ENCODE measurements at regions not wholly inside any gene's neighbourhood (a gene's known extent, or its start where the extent isn't known, plus 50 kb on each side); places are given as distances from the start of the nearest gene placed in this dataset.

DNA sequence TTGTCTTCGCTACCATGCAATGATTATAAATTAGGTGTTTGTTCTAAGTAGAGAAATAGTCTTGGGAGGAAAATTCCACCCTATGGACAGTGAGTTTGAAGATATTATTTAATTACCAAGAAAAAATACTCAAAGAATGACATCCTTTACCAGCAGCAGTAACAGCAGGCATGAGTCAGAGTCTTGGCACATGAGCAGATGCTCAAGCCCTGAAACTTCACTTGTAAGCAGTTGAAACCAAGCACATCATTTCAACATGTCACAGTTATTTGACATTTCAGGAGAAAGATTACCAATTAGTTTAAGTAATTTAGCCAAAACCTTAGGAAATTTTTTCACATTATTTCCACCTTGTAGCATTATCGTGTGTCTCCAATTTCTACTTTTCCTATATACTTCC, 99.2 kb downstream of the C12orf50 start:
- no peak for DNase-seq

DNA sequence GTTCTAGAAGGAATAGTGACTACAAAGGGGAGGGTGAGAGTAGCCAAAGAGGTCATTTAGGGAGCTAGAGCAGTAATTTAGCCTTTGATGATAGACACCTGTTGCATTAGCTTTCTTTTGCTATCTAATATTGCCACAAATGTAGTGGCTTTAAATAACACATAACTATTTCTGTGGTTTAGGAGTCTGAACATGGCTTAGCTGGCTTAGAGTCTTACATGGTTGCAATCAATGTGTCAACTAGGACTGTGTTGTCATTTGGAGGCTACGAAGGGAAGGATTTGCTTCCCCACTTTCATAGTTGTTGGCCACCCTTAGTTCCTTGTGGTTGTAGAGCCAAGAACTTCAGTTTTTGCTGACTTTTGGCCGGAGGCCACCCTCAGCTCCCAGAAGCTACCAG, 99.9 kb downstream of the C12orf50 start:
- no peak for DNase-seq

DNA sequence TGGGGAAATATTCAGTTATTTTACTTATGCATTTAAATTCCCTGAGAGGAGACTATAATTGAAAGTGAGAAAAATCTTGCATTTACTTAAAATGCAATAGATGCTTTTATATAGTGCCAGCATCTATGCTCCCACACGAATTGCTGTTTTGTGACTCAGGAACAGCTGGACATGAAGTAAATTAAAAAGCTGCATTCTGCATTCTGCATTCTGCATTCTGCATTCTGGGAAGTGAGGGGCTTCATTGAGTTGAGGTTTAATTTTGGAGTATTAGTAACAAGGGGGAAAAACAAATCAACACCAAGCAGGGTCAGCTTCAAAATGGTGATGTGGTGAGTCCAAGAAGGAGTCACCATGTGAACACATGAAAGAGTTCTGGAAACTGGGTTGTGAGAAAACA, 101.2 kb downstream of the C12orf50 start:
- no peak for DNase-seq

DNA sequence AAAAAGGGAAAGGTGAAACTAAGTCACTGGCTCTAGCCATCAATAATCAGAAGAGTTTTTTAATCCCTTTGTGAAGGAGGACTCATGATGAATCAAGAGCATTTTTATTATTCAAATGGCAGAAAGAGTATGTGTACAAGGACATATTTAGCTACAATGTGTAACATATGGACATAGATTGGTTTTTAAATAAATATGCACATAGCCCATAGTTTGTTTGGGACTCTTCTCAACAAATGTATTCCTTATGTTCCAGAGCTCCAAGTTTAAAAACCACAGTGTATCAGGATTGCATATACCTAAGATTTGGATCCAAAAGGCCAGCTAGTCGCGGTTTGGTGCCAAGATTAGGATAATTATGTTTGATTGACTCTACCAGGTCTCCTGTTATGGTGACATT, 104.2 kb downstream of the C12orf50 start:
- no peak for DNase-seq

DNA sequence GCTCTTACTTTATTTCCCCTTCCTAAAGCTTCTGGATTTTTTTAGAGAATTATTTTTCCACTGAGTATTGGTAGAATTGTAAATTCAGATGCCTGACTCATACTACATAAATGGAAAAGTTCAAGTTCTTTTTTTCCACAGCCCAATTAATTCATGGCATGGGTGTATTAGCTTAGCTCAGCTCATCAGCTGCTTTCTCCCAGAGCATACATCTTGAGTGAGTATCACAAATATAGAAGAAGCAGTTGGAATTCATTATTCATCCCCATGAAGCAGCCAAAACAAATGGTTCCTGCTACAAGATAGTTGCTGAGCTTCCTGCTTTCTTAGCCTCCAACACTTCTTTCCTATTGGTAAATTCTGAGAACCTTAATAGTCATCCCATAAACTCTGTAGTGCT, 105.1 kb downstream of the C12orf50 start:
- DNase-seq = no peak

DNA sequence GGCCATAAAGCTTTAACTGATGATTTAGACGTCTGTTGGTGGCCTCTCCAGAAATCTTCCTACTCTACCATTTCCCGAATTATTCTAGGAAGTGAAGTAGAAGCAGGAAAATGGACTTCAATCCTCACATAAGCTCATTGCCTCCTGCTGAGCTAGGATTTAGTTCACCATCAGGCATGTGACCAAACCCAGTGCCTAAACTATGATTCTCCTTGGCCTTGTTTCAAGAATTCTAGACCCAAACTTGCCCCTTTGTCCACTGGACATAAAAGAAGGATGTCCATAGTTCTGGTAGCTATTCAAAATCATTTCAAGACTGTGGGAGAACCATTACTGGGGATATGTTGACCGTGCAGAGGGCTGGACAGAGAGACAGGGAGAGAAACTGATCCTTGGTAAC, 105.8 kb downstream of the C12orf50 start:
- no peak for DNase-seq

DNA sequence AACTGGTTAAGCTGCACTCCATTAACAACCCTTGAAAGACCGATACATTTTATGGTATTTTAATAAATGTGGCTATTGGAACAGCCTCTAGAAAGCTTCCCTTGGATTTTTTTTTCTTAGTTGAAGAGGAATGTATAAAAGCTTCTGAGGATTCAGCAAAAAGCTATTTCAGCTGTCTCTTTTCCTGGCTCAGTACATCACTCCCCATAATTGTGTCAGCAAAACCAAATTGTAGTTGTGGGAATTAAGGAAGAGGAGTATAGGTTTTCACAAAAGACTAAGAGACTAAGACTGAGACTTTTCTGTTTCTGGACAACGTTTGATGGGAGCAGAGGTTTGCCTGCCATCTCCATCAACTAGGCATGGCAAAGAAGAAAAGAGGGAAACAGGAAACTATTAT, 106.5 kb downstream of the C12orf50 start:
- DNase-seq = no peak

DNA sequence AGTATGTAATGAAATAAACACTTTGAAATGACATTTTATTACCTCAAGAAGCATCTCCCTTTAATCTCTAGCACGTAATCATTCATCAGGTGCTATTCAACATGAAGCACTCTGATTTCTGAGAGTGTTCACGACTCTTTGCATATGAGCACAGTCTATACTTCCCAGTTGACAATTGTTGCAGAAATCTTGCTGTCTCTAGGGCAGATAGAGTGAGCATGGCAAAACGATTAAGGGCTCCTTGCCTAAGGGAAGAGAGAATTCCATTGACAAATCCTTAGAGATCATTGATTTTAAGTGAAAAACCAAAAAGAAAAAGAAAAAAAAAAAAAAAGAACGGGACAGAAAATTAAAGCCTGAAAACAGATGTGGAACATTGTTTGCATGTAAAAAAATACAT, 107.6 kb downstream of the C12orf50 start:
- no peak for DNase-seq

DNA sequence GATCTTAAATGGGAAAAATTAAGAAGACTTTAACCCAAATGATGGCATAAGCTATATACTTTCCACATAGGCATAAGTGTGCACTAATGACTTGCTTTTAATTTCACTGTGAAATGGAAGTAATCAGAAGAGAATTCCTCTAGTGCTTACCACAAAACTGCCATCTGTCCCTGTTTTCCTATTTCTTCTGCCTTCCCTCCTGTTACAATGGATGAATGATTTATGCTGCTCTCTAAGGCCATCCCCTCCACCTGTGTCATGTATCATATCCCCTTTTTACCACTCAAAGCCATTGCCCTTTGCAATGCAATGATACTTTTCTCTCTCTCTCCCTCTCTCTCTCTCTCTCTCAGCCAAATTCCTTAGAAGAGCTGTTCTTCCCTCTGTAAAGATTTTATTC, 109.1 kb downstream of the C12orf50 start:
- no peak for DNase-seq

DNA sequence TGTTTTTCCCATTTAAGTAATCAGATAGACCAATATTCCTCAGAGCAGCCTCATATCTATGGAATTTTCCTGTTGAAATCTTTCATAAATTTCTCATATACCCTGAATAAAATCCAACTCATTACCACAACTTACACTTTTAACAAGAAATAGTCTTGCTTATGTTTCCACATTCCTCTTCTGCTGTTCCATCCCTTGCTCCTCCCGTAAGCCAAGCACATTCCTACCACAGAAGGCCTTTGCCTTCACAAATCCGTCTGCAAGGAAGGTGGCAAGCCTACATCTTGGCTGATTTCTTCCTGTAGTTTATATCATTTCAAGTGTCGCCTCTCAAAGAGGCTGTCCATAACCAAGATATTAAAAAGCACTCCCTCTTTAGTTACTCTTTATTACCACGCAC, 127.7 kb downstream of the C12orf50 start:
- no peak for DNase-seq

DNA sequence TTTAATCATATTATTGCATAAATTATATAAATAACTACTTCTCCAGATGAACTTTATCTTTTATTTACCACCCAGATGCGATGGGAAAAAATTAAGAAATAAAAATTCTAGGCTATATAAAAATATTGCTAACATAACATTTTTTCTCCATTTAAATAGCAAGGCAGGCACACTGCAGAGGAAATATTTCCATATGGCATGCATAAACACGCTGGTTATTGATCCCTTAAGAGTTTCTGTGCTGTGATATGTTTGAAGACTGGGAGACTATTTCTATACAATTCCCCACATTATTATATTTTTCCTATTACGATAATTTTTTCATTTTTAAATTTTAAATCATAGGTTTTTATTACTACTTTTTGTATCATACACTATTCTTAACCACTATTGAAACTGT, 131.5 kb downstream of the C12orf50 start:
- DNase-seq = no peak

DNA sequence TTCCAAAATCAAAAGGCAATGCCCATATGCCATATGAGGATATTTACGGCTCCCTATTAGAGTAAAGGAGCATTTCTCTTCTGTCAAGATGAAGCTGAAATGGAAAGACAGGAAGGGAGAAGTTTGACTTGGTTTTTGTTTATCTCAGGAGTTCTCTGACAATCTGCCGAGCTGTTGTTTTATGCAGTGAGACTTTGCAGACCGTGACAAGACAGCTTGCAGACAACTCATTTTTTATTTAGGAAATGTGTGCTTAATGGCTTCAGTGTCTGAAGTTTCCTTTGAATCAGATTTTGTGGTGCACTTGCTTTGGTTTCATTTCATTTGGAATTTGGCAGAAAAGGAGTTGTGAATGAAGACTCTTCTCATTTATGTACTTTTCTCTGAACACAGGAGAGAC, 145.4 kb downstream of the C12orf50 start:
- no peak for DNase-seq

DNA sequence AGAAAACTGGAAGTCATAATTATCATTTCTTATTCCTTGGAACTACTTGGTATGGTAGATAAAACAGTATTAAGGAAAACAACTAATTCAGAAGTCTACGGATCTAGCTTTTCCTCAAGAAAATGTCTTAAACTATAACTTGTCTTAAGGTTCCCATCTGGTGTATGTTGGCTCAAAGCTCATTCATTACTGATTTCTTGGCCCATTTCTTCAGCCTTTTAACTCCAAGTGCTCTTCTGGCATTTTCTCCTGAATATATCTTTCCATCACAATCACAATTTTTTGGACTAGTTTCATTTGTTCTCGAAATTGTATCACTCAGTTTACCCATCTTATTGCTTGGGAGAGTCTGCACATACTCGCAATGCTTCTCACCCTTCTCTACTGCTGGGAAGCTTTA, 150.1 kb downstream of the C12orf50 start:
- no peak for DNase-seq

DNA sequence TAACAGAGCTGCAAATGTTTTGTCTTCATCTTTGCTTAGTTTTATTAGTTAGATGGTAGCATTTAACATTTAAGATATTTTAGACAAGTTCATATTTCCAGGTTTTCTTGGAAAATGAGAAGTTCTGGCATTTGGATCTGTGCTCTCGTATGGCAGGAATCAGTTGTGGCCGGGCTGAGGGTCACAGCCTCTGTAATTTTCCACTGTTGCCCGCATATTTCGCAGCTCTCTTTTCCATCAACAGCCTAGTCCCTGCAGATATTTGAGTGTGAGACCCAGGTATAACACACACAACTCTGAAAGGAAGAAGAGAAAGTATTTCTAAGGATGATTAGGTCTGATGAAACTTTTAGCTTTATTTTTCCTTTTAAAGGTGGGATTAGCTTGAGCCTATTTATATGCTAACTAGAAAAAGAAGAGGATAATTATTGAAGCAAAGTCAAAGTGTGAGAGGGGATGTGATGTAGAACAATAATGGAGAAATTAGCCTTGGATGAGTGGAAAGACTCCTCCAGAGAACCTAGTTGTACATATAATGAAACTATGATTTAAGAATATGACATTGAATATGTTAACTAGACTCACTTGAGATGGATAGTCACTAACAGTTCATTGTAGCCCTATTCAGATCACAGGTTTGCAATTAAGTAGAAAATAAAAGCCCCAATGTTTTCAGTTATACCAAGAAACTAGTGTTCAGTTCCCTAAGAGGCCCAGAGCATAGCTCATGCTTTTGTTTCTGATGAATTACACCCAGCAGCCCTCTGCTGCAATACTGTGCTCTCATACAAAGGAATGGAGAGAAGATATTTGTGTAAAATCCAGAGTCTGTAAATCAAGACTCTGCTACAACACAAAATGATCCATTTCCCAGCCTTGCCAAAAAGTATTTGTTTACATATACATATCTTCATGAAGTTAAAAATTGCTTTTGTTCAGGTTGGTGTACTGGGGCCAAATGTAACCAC, 158.4 kb downstream of the C12orf50 start:
- no peak for DNase-seq

DNA sequence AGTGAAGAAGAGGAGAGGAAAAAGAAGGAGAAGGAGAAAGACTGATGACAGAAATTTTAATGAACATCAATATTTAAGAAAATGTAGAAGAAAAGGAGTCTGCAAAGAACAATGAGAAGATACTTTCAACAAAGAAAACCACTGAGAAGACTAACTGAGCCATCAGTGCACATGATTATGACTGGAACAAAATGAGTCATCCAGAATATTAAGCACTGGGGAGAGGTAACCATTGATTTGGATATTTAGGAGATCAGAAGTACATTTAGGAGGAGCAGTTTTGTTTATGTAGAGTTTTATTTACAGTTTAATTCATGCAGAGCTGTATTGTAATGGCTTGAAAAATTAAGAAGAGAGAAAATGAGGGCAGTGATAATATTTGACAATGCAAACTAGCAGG, 159.1 kb downstream of the C12orf50 start:
- no peak for DNase-seq

DNA sequence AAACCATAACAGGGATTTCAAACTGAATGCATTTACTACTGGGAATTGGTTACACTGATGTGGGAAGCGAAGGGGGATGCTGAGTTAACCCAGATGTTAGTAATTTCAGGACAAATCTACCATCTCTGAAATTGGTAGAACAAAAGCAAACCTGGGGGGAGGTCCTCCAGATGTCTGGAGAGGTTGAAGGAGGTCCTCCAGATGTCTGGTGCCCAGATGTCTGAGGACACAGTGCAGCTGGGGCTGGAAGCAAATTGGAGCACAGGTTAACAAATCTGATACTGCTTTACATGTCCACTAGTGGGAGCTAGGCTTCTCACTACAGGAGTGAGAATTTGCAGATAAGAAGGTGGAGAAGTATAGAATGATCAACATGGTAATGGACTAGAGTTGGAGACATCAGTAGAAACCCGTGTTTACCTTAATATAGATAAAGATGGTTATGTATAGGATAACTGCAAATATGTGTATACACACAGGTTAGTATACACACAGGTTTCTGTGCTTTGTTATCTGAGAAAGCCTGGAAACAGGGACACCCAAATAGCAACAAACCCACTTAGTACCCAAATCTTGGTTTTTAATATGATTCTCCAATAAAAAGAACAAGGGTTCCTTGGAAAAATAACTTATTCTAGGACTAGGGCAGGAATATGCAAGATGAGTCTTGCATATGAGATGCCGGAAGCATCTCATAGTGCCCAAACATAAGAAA, 162.5 kb downstream of the C12orf50 start:
- DNase-seq = no peak

DNA sequence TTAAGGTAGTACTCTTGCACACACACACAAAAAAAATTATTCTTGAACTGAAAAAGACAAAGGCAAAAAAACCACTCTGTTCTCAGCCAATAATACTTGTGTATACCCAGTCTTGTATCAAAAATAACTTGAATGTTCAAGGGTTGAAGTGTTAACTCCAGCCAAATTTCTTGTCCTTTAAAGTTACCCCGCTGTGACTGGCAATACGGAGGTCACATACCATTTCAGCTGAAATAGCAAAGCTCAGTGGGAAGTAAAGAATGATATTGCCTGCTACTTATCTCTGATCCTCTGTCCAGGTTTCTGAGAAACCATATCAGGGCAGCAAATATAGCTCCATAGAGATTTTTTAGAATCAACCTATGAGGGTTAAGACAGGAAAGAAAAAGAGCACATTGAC, 167.4 kb downstream of the C12orf50 start:
- no peak for DNase-seq

DNA sequence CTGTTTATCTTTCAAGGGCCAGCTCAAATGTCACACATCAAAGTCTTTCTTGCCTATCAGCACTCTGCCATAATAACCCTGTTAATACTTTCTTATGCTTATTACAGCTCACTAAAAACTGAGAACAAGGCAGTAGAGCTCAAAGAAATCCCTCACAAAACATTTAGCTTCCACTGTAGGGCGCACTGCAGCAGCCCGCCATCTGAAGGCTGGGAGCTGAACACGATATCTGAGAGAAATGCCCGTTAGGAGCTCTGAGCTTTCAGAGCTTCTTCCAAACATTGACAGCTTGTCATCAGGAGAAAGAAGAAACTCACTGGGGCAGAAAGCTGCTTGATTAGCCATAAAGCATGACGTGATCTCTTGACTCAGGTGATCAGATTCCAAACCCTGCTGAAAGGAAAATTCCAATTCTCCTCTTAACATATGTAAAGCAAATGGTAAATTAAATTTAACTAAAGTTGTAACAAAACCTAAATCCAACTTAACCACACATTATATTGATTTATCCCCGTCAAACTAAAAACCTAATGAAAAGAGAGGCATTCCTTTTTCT, 175.7 kb downstream of the C12orf50 start:
- DNase-seq = no peak

DNA sequence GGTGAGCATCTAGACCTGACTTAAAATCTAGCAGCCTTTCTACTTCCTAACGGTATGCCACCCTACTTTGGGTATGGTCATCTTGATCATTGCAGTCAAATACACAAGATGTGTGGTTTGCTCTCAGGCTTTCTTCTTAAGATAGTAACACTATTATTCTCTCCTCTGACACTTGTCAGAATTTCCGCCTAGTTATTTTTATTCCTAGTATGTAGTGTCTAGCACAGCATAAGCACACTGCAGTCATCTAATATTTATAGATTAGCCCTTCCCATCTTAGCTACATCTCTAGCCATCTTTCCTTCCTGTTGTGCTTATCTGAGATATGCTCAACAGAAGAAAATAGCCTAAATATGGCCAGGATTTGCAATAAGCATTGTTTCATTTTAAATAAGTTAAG, 180.1 kb downstream of the C12orf50 start:
- no peak for DNase-seq

DNA sequence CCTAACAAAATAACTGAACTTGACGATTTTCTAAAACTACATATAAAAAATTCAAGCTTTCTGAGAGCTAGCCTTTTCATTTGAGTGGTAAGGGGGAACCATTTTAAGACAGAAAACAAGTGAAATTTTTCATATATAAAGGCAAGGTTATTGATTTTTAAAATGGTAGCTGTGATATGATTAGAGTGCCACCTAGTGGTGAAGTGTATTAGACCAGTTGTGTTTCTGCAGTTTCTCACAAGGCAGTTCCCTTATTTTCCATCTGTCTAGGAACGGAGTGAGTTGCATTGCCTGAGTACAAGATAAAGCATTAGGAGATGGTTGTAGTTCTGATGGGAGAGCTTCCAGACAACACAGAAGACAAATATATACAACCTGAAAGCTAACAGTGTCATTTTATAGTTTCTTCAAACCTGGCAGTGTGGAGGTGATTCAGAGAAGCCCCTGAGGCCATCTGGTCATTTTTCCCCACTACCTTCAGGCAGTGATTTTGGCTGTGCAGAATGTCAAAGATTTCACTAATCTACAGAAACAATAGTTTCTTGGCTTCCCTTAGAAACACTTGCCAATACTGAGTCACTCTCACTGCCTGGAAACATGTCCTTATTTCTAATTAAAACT, 180.8 kb downstream of the C12orf50 start:
- no peak for DNase-seq

DNA sequence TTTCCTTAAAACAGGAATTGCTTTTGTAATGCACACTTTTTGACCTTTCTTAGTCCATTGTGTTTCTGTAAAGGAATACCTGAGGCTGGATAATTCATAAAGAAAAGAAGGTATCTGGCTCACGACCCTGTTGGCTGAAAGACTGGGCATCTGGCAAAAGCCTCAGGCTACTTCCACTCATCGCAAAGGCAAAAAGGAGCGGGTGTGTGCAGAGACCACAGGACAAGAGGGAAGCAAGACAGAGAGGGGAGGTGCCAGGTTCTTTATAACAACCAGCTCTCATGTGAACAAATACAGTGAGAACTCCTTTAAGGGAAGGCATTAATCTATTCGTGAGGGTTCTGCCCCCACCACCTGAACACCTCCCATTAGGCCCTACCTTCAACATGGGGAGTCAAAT, 182.1 kb downstream of the C12orf50 start:
- DNase-seq = no peak

DNA sequence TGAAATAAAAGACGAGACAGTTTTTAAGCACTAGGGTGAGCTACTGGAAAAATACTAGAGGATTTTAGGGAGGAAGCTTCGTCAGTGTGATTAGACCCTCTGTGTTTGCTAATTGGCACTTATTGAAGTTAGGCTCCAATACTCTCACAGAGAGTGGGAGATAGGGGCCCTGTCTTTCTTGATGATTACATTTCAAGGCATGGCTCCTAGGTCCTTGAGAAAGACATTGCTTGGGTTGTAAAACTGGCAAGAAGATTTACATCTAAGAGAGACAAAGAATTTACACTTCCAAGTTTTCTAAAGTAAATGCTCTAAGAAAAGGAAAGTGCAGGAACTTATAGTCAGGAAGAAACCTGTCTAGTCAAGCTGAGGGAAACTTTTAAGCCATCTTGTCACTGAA, 183.2 kb downstream of the C12orf50 start:
- DNase-seq = no peak

DNA sequence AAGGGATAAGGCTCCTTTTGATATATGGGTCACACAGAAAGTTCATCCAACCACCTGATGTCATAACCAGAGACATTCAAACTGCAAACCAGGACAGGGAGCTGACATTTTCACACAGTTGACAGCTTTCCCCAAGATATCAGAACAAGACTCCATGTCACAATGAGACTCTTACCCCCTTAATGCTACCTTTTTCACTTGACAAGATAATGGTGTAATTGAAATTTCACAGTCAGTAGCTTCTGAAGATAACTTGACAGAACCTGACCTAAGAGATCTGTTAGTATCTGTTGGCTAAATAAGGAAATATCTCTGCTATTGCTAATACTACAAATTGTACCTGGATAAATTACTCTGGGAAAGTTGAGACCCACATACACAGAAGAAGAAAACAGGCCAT, 187.3 kb downstream of the C12orf50 start:
- DNase-seq = no peak

DNA sequence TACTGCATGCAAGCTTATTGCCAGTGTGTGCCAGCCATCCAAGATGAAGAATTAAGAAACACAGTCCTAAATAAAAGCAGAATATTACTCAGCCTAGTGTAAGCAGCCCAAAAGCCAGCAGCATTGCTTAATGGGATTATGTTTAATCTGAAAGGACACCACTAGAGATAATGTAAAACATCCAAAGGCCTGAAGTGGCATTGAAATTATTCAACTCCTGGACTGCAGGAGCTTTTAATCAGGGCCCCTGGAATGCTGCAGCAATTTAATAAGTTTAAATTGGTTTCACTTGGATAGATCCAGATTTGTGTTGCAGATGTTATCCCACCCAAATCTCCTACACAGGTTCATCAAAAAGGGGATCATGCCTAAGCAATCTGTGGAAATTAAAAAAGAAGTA, 193.0 kb downstream of the C12orf50 start:
- DNase-seq = no peak
